Hindlimb muscle (tissue), 1 donor: ENCODE measurements at regions not wholly inside any gene's neighbourhood (a gene's known extent, or its start where the extent isn't known, plus 50 kb on each side); places are given as distances from the start of the nearest gene placed in this dataset.
"Not testable (repeated sequence)": the region's sequence is repeated elsewhere in the genome, so short reads cannot be mapped to it uniquely, and the experiment has no call there.

ENCODE experiments used
- DNase-seq: peaks from one replicate; pipeline ENCODE4 v3.0.0-alpha.2; 2013

- DNase-seq: peak; percentile 8
These were observed 578.1 kb upstream of the NECTIN3 start for GRCh38 chr3:110493438-110494092.

GRCh38 chr3:110494093-110494490, 577.5 kb upstream of the NECTIN3 start:
- no peak for DNase-seq

- DNase-seq: no peak
These were observed 576.9 kb upstream of the NECTIN3 start for GRCh38 chr3:110494728-110495127.

- no peak for DNase-seq
These were observed 576.3 kb upstream of the NECTIN3 start for GRCh38 chr3:110495201-110495927.

- no peak for DNase-seq
These were observed 567.2 kb upstream of the NECTIN3 start for GRCh38 chr3:110504401-110504800.

GRCh38 chr3:110504901-110505300, 566.7 kb upstream of the NECTIN3 start:
- no peak for DNase-seq

- DNase-seq: no peak
These were observed 564.7 kb upstream of the NECTIN3 start for GRCh38 chr3:110506890-110507289.

- DNase-seq: not testable (repeated sequence)
These were observed 564.0 kb upstream of the NECTIN3 start for GRCh38 chr3:110507570-110507969.

- no peak for DNase-seq
These were observed 558.7 kb upstream of the NECTIN3 start for GRCh38 chr3:110512961-110513360.

- DNase-seq: no peak
These were observed 553.6 kb upstream of the NECTIN3 start for GRCh38 chr3:110518031-110518430.

- DNase-seq: peak; percentile 34
These were observed 552.5 kb upstream of the NECTIN3 start for GRCh38 chr3:110519071-110519470.

GRCh38 chr3:110521019-110521418, 550.6 kb upstream of the NECTIN3 start:
- DNase-seq: peak; percentile 7

GRCh38 chr3:110525558-110526064, 546.0 kb upstream of the NECTIN3 start:
- not testable (repeated sequence) for DNase-seq

GRCh38 chr3:110526777-110527727, 544.6 kb upstream of the NECTIN3 start:
- DNase-seq: no peak

- no peak for DNase-seq
These were observed 543.1 kb upstream of the NECTIN3 start for GRCh38 chr3:110528305-110529121.

GRCh38 chr3:110530902-110531301, 540.7 kb upstream of the NECTIN3 start:
- DNase-seq: no peak

GRCh38 chr3:110533089-110533488, 538.5 kb upstream of the NECTIN3 start:
- no peak for DNase-seq

GRCh38 chr3:110542552-110543150, 529.0 kb upstream of the NECTIN3 start:
- no peak for DNase-seq

GRCh38 chr3:110544730-110545129, 526.9 kb upstream of the NECTIN3 start:
- no peak for DNase-seq

GRCh38 chr3:110550511-110550910, 521.1 kb upstream of the NECTIN3 start:
- DNase-seq: no peak

GRCh38 chr3:110562621-110563020, 509.0 kb upstream of the NECTIN3 start:
- DNase-seq: no peak

- no peak for DNase-seq
These were observed 506.9 kb upstream of the NECTIN3 start for GRCh38 chr3:110564674-110565073.
